BJ (cell line): ENCODE measurements at regions not wholly inside any gene's neighbourhood (a gene's known extent, or its start where the extent isn't known, plus 50 kb on each side); places are given as distances from the start of the nearest gene placed in this dataset.

Experiments used
- CTCF ChIA-PET: fragments of 350-600 bp; formaldehyde crosslinking; extraction: SDS; loops from one replicate; lab custom pipeline; 2021; ENCODE audit warnings: antibody characterized with exemption, inconsistent platforms; lab: Yijun Ruan, JAX
- POLR2A ChIA-PET: fragments of 300-600 bp; sonication (Branson Sonifier 250); formaldehyde crosslinking; extraction: SDS; loops from one replicate; lab custom pipeline; 2021; ENCODE audit warnings: antibody characterized with exemption; lab: Charles Lee
- DNase-seq: peaks from one replicate; pipeline ENCODE4 v3.0.0-alpha.2; 2011; ENCODE audit warnings: low read depth
- H3K27me3 ChIP-seq: 2 replicates; pipeline ENCODE4 v1.6.0; 2011; ENCODE audit warnings: low read length; ENCODE audit not compliant: control insufficient read depth, insufficient read depth
- H3K36me3 ChIP-seq: 2 replicates; pipeline ENCODE4 v1.5.1; 2011; ENCODE audit warnings: low read length; ENCODE audit not compliant: control insufficient read depth, insufficient read depth
- H3K4me3 ChIP-seq: 2 replicates; pipeline ENCODE4 v1.5.1; 2011; ENCODE audit warnings: low read depth, mild to moderate bottlenecking, control low read depth, low read length
- TF ChIP-seq, protein P1 (sequence below): IDR thresholded peaks from 2 replicates; pipeline ENCODE4 v1.5.1; 2011; ENCODE audit warnings: low read depth, mild to moderate bottlenecking, control low read depth, inconsistent platforms, low read length, moderate library complexity; ENCODE audit not compliant: insufficient read depth

DNA sequence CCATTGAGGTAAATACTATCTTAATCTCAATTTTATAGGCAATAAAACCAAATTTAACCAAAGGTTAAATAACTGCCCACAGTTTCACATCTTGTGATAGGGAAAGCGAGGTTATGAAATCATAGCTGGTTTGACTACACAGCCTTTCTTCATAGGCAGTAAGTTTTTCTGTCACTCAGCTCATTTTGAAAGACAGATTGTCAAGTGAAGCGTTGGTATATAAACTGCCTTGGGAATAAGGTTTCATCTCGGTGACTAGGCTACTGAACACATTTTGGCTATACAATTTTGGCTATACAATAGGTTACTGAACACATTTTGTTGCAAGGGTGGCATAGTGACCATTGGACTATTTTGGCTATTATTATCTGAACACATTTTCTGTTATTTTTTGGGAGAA is 793.7 kb downstream of the TRHDE start:
- Histone ChIP-seq H3K4me3 (no peak overlapping the region), H3K36me3 (no peaks in the 10 kb centered on the region), H3K27me3 (no peaks in the 10 kb centered on the region)
- TF ChIP-seq, protein P1, sequence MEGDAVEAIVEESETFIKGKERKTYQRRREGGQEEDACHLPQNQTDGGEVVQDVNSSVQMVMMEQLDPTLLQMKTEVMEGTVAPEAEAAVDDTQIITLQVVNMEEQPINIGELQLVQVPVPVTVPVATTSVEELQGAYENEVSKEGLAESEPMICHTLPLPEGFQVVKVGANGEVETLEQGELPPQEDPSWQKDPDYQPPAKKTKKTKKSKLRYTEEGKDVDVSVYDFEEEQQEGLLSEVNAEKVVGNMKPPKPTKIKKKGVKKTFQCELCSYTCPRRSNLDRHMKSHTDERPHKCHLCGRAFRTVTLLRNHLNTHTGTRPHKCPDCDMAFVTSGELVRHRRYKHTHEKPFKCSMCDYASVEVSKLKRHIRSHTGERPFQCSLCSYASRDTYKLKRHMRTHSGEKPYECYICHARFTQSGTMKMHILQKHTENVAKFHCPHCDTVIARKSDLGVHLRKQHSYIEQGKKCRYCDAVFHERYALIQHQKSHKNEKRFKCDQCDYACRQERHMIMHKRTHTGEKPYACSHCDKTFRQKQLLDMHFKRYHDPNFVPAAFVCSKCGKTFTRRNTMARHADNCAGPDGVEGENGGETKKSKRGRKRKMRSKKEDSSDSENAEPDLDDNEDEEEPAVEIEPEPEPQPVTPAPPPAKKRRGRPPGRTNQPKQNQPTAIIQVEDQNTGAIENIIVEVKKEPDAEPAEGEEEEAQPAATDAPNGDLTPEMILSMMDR = no peak
- ChIA-PET POLR2A (no interaction called here), CTCF (no interaction called here)
- no peak for DNase-seq

DNA sequence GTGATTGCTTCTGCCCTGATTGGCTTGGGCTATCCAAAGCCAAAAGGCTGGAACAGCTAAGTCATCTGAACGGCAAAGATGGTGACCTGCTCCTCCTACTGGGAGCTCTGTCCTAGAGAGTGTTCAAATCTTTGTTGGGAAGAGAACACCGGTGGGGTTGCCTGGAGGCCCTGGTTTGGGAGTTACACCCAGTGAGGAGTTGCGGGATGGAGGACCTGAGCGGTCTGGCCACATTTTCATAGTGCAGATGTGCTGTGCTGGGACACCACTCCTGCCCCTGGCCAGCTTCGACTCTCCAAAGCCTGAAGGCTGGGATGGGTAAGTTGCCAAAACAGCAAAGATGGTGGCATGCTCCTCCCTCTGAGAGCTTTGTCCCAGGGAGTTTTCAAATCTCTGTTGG is 795.4 kb downstream of the TRHDE start:
- Histone ChIP-seq H3K4me3 (no peak overlapping the region), H3K27me3 (no peaks in the 10 kb centered on the region), H3K36me3 (no peaks in the 10 kb centered on the region)
- no peak for DNase-seq
- POLR2A ChIA-PET = no interaction called here
- TF ChIP-seq, protein P1 = no peak
- CTCF ChIA-PET = no interaction called here

DNA sequence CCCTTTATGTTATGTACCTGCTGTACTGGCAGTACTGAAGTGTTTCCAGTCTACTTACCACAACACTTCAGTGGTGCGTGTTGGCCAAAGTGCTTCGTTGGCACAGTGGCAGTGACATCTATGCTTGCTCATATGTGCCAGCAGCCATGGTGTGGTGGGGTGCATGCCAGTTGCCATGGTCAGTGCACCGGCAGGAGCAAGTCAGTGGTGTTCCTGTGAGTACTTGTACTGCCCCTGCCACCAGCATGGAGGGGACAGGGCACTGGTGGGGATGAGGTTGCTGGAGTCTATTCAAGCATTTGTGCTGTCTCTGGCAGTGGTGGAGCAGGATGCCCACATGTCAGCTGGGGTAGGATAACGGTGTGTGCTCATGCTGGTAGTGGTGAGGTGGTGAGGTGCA is 800.0 kb downstream of the TRHDE start:
- CTCF ChIA-PET = no interaction called here

DNA sequence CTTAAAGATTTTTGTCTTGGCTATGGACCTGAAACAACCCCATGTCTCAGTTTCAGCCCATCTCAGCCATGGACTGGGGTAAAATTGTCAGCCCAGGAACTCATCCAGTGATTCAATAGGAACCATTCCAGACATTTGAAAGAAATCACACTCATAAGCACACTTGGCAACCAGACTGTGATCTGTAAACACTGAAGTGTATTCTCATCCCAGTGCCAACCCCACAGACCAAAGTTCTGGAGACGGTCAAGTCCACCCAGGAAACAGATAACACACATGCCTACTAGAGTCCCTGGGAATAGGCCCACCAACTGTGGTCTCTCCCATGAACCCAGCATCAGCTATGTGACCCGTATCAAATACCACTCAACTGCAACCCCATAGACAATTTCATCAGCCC is 804.6 kb downstream of the TRHDE start:
- TF ChIP-seq, protein P1 = no peak
- no peak overlapping the region for H3K4me3 ChIP-seq
- H3K36me3 ChIP-seq = no peaks in the 10 kb centered on the region
- ChIA-PET CTCF (no interaction called here), POLR2A (no interaction called here)
- DNase-seq = no peak
- no peaks in the 10 kb centered on the region for H3K27me3 ChIP-seq

More for the DNA sequence above, 800.0 kb downstream of the TRHDE start:
- TF ChIP-seq, protein P1 = no peak
- Histone ChIP-seq H3K4me3 (no peak overlapping the region), H3K36me3 (no peaks in the 10 kb centered on the region), H3K27me3 (no peaks in the 10 kb centered on the region)
- DNase-seq = no peak
- POLR2A ChIA-PET = no interaction called here

DNA sequence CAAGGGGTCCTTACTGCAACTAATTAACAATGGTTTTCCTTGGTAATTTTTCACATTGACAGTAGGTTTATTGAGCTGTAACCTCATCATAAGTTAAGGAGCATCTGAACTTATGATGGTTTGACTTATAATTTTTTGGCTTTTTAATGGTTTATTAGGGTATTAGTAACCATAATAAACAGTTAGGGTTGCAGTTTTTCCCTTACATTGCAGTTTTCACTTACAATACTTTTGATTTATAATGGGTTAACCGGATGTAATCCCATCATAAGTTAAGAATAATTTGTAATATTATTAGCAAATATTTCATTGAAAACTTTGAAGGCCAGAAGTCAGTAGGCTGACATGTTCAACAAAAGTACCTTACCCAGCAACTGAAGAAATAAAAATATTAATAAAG is 811.6 kb downstream of the TRHDE start:
- no peaks in the 10 kb centered on the region for H3K27me3 ChIP-seq
- no peak overlapping the region for H3K4me3 ChIP-seq
- POLR2A ChIA-PET = no interaction called here
- no peaks in the 10 kb centered on the region for H3K36me3 ChIP-seq
- no peak for DNase-seq
- TF ChIP-seq, protein P1 = no peak
- CTCF ChIA-PET = no interaction called here
